ENCODE measurements at regions not wholly inside any gene's neighbourhood (a gene's known extent, or its start where the extent isn't known, plus 50 kb on each side); places are given as distances from the start of the nearest gene placed in this dataset.
"Not testable (repeated sequence)": the region's sequence is repeated elsewhere in the genome, so short reads cannot be mapped to it uniquely, and the experiment has no call there.

DNA sequence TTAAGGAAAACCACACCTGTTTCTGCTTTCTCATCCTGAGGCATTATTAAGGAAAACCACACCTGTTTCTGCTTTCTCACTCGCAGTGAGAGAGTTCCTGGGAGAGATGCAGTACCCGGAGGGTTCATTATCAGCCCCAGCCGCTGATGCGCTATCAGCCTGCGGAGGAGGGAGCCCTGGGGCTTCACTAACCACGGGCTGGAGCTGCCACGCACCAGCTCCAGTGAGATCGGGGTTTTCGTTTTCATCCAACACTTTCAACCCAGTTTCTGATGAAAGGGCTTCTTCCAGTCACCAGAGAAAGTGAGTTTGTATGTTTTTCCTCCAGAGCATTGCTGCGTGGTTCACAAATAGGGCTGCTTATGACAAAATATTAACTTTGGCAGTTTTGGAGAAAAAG, 93.2 kb upstream of the PRKX start:
- no peak overlapping the region for H3K4me3 ChIP-seq (ENCODE audit: low read length)
- no peaks in the 10 kb centered on the region for H4K20me1 ChIP-seq (ENCODE audit: control insufficient read depth, insufficient read depth, low read depth, low read length)
- H3K9me2 ChIP-seq (replicated peaks; ENCODE audit: control insufficient read depth, low read length) = no peaks in the 10 kb centered on the region
- no peaks in the 10 kb centered on the region for H3F3A ChIP-seq (ENCODE audit: control insufficient read depth, insufficient read depth)
- TF ChIP-seq CTCF (IDR thresholded peaks at IDR 0.05; ENCODE audit: low read depth, low read length, poor library complexity, severe bottlenecking) = no peak
- no peak for TF ChIP-seq EZH2phosphoT487 (IDR thresholded peaks at IDR 0.05; ENCODE audit: borderline replicate concordance, low read length)
- no peak overlapping the region for H3K27ac ChIP-seq (ENCODE audit: low read depth, low read length)
- H3K36me3 ChIP-seq (ENCODE audit: control insufficient read depth, low read length) = no peaks in the 10 kb centered on the region
- H3K27me3 ChIP-seq (ENCODE audit: control insufficient read depth, low read length) = no peaks in the 10 kb centered on the region
- no peaks in the 10 kb centered on the region for H3K79me2 ChIP-seq (ENCODE audit: control insufficient read depth, low read length)
- H3K4me2 ChIP-seq (ENCODE audit: low read length) = no peak overlapping the region
- H3K4me1 ChIP-seq (ENCODE audit: control insufficient read depth, low read length) = peaks cover under 1% of the 10 kb centered on the region
- no peaks in the 10 kb centered on the region for H3K9me3 ChIP-seq (ENCODE audit: control insufficient read depth, insufficient read depth, low read length)

- no peak overlapping the region for H3K4me3 ChIP-seq (ENCODE audit: low read length)
- no peaks in the 10 kb centered on the region for H3K9me2 ChIP-seq (replicated peaks; ENCODE audit: control insufficient read depth, low read length)
- H3K27ac ChIP-seq (ENCODE audit: low read depth, low read length) = no peak overlapping the region
- no peaks in the 10 kb centered on the region for H4K20me1 ChIP-seq (ENCODE audit: control insufficient read depth, insufficient read depth, low read depth, low read length)
- no peaks in the 10 kb centered on the region for H3K4me1 ChIP-seq (ENCODE audit: control insufficient read depth, low read length)
- H3F3A ChIP-seq (ENCODE audit: control insufficient read depth, insufficient read depth) = no peaks in the 10 kb centered on the region
- H3K79me2 ChIP-seq (ENCODE audit: control insufficient read depth, low read length) = no peaks in the 10 kb centered on the region
- H3K4me2 ChIP-seq (ENCODE audit: low read length) = no peak overlapping the region
- H3K36me3 ChIP-seq (ENCODE audit: control insufficient read depth, low read length) = no peaks in the 10 kb centered on the region
- H3K9me3 ChIP-seq (ENCODE audit: control insufficient read depth, insufficient read depth, low read length) = no peaks in the 10 kb centered on the region
- no peaks in the 10 kb centered on the region for H3K27me3 ChIP-seq (ENCODE audit: control insufficient read depth, low read length)
- no peak for TF ChIP-seq CTCF (IDR thresholded peaks at IDR 0.05; ENCODE audit: low read depth, low read length, poor library complexity, severe bottlenecking)
- TF ChIP-seq EZH2phosphoT487 (IDR thresholded peaks at IDR 0.05; ENCODE audit: borderline replicate concordance, low read length) = no peak
Measured at GRCh38 chrX:3803713-3804112, 90.3 kb upstream of the PRKX start.

DNA sequence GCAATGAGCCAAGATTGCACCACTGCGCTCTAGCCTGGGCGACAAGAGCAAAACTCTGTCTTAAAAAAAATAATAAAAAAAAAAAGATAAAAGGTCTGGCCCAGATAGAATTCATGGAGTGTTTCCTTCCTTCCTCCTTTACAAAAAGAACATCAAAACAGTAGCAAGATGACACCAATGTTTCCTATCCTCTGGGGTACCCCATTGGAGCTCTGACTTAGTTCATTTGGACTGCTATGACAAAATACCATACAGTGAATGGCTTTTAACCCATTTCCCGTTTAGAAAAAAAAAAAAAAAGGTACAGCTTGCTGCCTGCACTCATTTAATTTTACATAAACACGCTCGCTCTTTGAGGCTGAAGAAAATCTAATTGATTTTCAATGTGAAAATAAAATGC, 89.9 kb upstream of the PRKX start:
- H3K9me3 ChIP-seq (ENCODE audit: control insufficient read depth, insufficient read depth, low read length) = no peaks in the 10 kb centered on the region
- H3K4me3 ChIP-seq (ENCODE audit: low read length) = no peak overlapping the region
- H3K36me3 ChIP-seq (ENCODE audit: control insufficient read depth, low read length) = no peaks in the 10 kb centered on the region
- H3K27me3 ChIP-seq (ENCODE audit: control insufficient read depth, low read length) = no peaks in the 10 kb centered on the region
- H3K9me2 ChIP-seq (replicated peaks; ENCODE audit: control insufficient read depth, low read length) = no peaks in the 10 kb centered on the region
- no peak overlapping the region for H3K27ac ChIP-seq (ENCODE audit: low read depth, low read length)
- TF ChIP-seq CTCF (IDR thresholded peaks at IDR 0.05; ENCODE audit: low read depth, low read length, poor library complexity, severe bottlenecking) (no peak), EZH2phosphoT487 (IDR thresholded peaks at IDR 0.05; ENCODE audit: borderline replicate concordance, low read length) (no peak)
- no peak overlapping the region for H3K4me2 ChIP-seq (ENCODE audit: low read length)
- no peaks in the 10 kb centered on the region for H3F3A ChIP-seq (ENCODE audit: control insufficient read depth, insufficient read depth)
- no peaks in the 10 kb centered on the region for H4K20me1 ChIP-seq (ENCODE audit: control insufficient read depth, insufficient read depth, low read depth, low read length)
- no peaks in the 10 kb centered on the region for H3K4me1 ChIP-seq (ENCODE audit: control insufficient read depth, low read length)
- H3K79me2 ChIP-seq (ENCODE audit: control insufficient read depth, low read length) = no peaks in the 10 kb centered on the region

DNA sequence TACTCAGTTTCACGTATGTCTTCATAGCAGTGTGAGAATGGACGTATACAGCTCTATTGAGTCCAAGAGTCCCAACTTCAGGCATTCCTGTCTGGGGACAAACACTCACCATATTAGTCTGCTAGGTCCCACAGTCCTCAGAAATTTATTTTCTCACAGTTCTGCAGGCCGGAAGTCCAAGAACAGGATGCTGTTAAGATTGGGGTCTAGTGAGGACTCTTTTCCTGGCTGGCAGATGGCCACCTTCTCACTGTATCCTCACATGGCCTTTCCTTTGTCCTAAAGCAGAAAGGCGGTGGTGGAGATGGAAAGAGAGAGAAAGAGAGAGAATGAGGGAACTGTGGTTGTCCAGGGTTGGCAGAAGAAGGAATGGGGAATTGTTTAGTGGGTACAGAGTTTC, 82.0 kb upstream of the PRKX start:
- not testable (repeated sequence) for H3K27me3 ChIP-seq (ENCODE audit: control insufficient read depth, low read length); H3K9me2 ChIP-seq (replicated peaks; ENCODE audit: control insufficient read depth, low read length); H3F3A ChIP-seq (ENCODE audit: control insufficient read depth, insufficient read depth); H3K36me3 ChIP-seq (ENCODE audit: control insufficient read depth, low read length); H3K4me3 ChIP-seq (ENCODE audit: low read length); H3K79me2 ChIP-seq (ENCODE audit: control insufficient read depth, low read length); H3K4me2 ChIP-seq (ENCODE audit: low read length); H4K20me1 ChIP-seq (ENCODE audit: control insufficient read depth, insufficient read depth, low read depth, low read length); H3K4me1 ChIP-seq (ENCODE audit: control insufficient read depth, low read length); H3K27ac ChIP-seq (ENCODE audit: low read depth, low read length); H3K9me3 ChIP-seq (ENCODE audit: control insufficient read depth, insufficient read depth, low read length)

Data from DOHH2 (cell line).